ENCODE measurements at regions not wholly inside any gene's neighbourhood (a gene's known extent, or its start where the extent isn't known, plus 50 kb on each side); places are given as distances from the start of the nearest gene placed in this dataset.

GRCh38 chr13:81929988-81930387 is 1589.1 kb upstream of the SPRY2 start:
- TF ChIP-seq CTCF (conservative IDR thresholded peaks at IDR 0.05; ENCODE audit: low read depth in 2 of 2) = peak; percentile 76 to 83
- TF ChIP-seq REST (IDR thresholded peaks at IDR 0.05; ENCODE audit: unreplicated experiment) = no peak
- no peak for TF ChIP-seq EZH2 (IDR thresholded peaks at IDR 0.05; ENCODE audit: low read depth, unreplicated experiment)
- no peak for TF ChIP-seq CREB1 (CRISPR knock-in tag; IDR thresholded peaks at IDR 0.05; ENCODE audit: low read depth)
- no peak for TF ChIP-seq POLR2AphosphoS5 (IDR thresholded peaks at IDR 0.05; ENCODE audit: low read depth)
- TF ChIP-seq JUNB (IDR thresholded peaks at IDR 0.05; ENCODE audit: unreplicated experiment) = no peak
- no peak for TF ChIP-seq EZH2phosphoT487 (IDR thresholded peaks at IDR 0.05; ENCODE audit: unreplicated experiment)
- TF ChIP-seq STAT1 (IDR thresholded peaks at IDR 0.05; ENCODE audit: unreplicated experiment) = no peak
- TF ChIP-seq NANOG (IDR thresholded peaks at IDR 0.05; ENCODE audit: borderline replicate concordance) = no peak
- TF ChIP-seq ZNF114 (CRISPR knock-in tag; IDR thresholded peaks at IDR 0.05) = no peak
- TF ChIP-seq ETS1 (IDR thresholded peaks at IDR 0.05) = no peak
